Activated CD8-positive, alpha-beta T cell treated with anti-CD3 and anti-CD28 coated beads for 36 hours (primary cell): ENCODE measurements at regions not wholly inside any gene's neighbourhood (a gene's known extent, or its start where the extent isn't known, plus 50 kb on each side); places are given as distances from the start of the nearest gene placed in this dataset.

Source experiments
- ATAC-seq: fragments of 200-7000 bp; cut with Tn5 transposase; one replicate; pipeline ENCODE4 v1.10.0; 2021; ENCODE audit warnings: mild to moderate bottlenecking, moderate library complexity
- CTCF ChIA-PET: fragments of 350-600 bp; sonication (Branson Sonifier 250); formaldehyde crosslinking; loops from one replicate; lab custom pipeline; 2021; ENCODE audit warnings: antibody characterized with exemption; lab: Charles Lee
- POLR2A ChIA-PET: fragments of 350-600 bp; sonication (Branson Sonifier 250); formaldehyde crosslinking; loops from one replicate; lab custom pipeline; 2021; ENCODE audit warnings: antibody characterized with exemption; lab: Charles Lee
- DNase-seq: peaks from one replicate; pipeline ENCODE4 v3.0.0-alpha.2; 2020
- H3K27ac Mint-ChIP-seq: one replicate; pipeline ENCODE4 v1.8.0; 2021; ENCODE audit warnings: mild to moderate bottlenecking, mixed read lengths
- H3K27me3 Mint-ChIP-seq: one replicate; pipeline ENCODE4 v1.8.0; 2021; ENCODE audit warnings: mixed read lengths
- H3K36me3 Mint-ChIP-seq: one replicate; pipeline ENCODE4 v1.8.0; 2021; ENCODE audit warnings: low read depth, mixed read lengths
- H3K4me1 Mint-ChIP-seq: one replicate; pipeline ENCODE4 v1.8.0; 2021; ENCODE audit warnings: low read depth, mixed read lengths
- H3K4me3 Mint-ChIP-seq: one replicate; pipeline ENCODE4 v1.8.0; 2021; ENCODE audit warnings: mild to moderate bottlenecking, moderate library complexity, mixed read lengths
- H3K9me3 Mint-ChIP-seq: one replicate; pipeline ENCODE4 v1.8.0; 2021; ENCODE audit warnings: mixed read lengths
- CTCF ChIP-seq: fragments of 200-600 bp; IDR thresholded peaks from one replicate; pipeline ENCODE4 v1.8.0; 2022; ENCODE audit warnings: antibody characterized with exemption, mild to moderate bottlenecking
- intact Hi-C: fragments of 100-400 bp; cut with micrococcal nuclease; formaldehyde crosslinking; loops from one replicate; pipeline ENCODE4 v1.10.0; 2022

DNA sequence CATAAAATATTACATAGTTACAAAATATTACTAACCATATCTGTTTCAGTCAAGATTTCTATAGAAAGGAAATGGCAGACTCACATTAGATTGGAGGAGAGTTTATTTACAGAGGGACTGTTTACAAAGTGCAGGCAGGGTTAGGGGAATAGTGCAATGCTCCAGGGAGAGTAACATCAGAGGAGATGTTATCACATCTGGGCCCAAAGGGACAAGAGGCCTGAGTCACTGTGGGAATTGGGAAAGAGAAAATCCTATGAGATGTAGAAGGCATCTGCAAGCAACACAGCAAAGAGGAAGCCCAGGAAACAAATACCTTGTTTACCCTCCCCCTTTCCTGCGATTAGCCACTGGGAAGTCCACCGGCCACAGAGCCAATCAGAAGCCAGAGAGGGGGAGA is 227.3 kb upstream of the TANK start:
- intact Hi-C loops: no loop called here
- Mint-ChIP-seq H3K4me1 (no peaks in the 10 kb centered on the region), H3K27ac (no peak overlapping the region), H3K36me3 (no peaks in the 10 kb centered on the region), H3K27me3 (peaks cover 11% of the 10 kb centered on the region), H3K4me3 (no peak overlapping the region), H3K9me3 (no peaks in the 10 kb centered on the region)
- POLR2A ChIA-PET: no interaction called here
- no peak for ATAC-seq
- no peak for TF ChIP-seq CTCF
- no peak for DNase-seq
- CTCF ChIA-PET: no interaction called here

DNA sequence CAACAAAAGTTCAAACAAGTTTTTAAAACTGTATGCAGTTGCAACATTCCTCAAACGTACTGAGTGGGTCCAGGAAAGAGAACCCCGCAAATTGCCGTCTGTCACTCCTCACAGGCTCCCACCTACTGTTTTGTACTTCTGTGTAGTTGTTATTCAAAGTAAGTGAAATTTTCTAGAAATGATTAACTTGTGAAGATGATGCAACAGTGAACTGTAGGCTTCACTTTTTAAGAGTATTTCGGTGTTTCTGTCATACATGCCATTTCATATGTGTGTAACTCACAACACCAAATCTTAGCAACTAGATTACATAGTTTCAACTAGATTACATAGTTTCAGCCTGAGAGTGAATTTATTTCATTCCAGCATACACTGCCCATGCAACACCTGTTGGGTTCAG is 226.0 kb upstream of the TANK start:
- ATAC-seq (no peak), DNase-seq (no peak)
- intact Hi-C loops: no loop called here

GRCh38 chr2:160934991-160935390 is 225.2 kb upstream of the TANK start:
- Mint-ChIP-seq H3K36me3 (no peaks in the 10 kb centered on the region), H3K9me3 (no peaks in the 10 kb centered on the region), H3K27me3 (peaks cover 9% of the 10 kb centered on the region), H3K4me1 (no peaks in the 10 kb centered on the region), H3K4me3 (no peak overlapping the region), H3K27ac (no peak overlapping the region)
- ATAC-seq (no peak), DNase-seq (no peak)
- ChIA-PET CTCF (no interaction called here), POLR2A (no interaction called here)
- intact Hi-C loops: no loop called here
- TF ChIP-seq CTCF: no peak

More for the DNA sequence above, 226.0 kb upstream of the TANK start:
- no peaks in the 10 kb centered on the region for H3K9me3 Mint-ChIP-seq
- H3K4me3 Mint-ChIP-seq: no peak overlapping the region
- H3K27ac Mint-ChIP-seq: no peak overlapping the region
- no peak for TF ChIP-seq CTCF
- H3K27me3 Mint-ChIP-seq: peaks cover 11% of the 10 kb centered on the region
- H3K36me3 Mint-ChIP-seq: no peaks in the 10 kb centered on the region
- POLR2A ChIA-PET: no interaction called here
- CTCF ChIA-PET: no interaction called here
- no peaks in the 10 kb centered on the region for H3K4me1 Mint-ChIP-seq

DNA sequence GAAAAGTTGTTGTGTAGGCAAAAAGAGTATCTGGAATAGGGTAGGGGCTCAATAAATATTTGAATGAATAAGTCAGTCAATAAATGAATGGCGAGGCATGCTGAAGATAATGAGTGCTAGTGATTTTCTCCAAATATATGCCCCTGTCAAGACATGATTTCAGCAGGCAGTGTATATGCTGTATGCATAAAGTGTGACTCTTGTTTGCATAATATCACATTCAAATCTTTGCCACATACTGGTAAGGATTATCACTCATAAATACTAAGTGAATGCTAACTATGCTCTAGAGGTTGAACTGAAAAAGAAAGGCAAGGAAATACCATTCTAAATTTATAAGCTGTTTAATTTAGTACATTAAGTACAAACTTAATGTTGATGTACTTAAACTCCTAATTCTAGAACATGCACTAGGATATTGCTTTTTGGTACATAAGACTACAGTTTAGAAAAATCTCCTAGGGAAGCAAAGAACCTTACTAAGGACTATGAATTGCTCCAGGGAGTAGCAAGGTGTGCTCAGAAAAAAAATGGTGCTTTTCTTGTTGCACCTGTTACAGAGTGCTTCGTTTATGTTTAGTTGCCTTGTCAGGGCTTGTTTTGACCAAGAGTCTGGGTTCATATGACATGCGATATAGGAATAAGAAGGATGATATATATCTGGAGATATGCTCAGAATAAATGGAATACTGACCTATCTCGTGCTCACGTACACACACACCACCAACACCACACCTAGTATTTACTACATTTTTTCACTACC is 224.0 kb upstream of the TANK start:
- DNase-seq (no peak), ATAC-seq (no peak)
- peaks cover 7% of the 10 kb centered on the region for H3K4me1 Mint-ChIP-seq
- POLR2A ChIA-PET: no interaction called here
- no peak overlapping the region for H3K27ac Mint-ChIP-seq
- no peaks in the 10 kb centered on the region for H3K9me3 Mint-ChIP-seq
- CTCF ChIA-PET: interaction anchor here (0.7 to 1.4 kb wide), 2 partner anchors 8 to 849 kb away, joined by 3 to 4 read pairs; no protein-coding TSS in a partner anchor
- intact Hi-C loops: no loop called here
- H3K4me3 Mint-ChIP-seq: no peak overlapping the region
- TF ChIP-seq CTCF: no peak
- H3K27me3 Mint-ChIP-seq: peaks cover 3% of the 10 kb centered on the region
- H3K36me3 Mint-ChIP-seq: no peaks in the 10 kb centered on the region

DNA sequence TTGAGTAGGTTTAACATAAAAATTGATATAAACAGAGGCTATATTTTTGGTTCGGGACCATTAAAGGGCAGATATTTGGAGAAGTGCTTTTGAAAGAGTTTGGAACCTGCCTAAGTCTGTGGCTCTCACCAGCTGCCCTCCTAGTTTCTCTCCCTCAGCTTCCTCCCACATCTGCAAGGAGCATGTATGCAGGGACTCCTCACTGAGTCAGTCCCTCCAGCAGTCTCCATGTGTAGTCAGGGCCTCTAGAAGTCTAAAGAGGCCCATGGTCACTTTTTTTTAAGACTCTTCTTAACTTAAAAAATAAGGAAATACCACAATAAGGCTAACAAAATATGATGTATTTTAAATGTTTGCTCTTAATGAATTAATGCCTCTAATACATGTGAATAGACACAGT is 220.0 kb upstream of the TANK start:
- Mint-ChIP-seq H3K9me3 (no peaks in the 10 kb centered on the region), H3K27me3 (no peaks in the 10 kb centered on the region), H3K4me3 (no peak overlapping the region), H3K4me1 (peaks cover 8% of the 10 kb centered on the region), H3K36me3 (no peaks in the 10 kb centered on the region), H3K27ac (no peak overlapping the region)
- ATAC-seq: no peak
- no peak for TF ChIP-seq CTCF
- intact Hi-C loops: no loop called here
- DNase-seq: peak; percentile 2
- ChIA-PET CTCF (interaction anchor here (0.6 kb wide), 1 partner anchor 14 kb away, joined by 3 read pairs; no protein-coding TSS in a partner anchor), POLR2A (no interaction called here)
